HUES6 (cell line): ENCODE measurements at regions not wholly inside any gene's neighbourhood (a gene's known extent, or its start where the extent isn't known, plus 50 kb on each side); places are given as distances from the start of the nearest gene placed in this dataset.

Experiments
- H3K27ac ChIP-seq: 2 replicates; pipeline ENCODE4 v1.7.0; 2013; ENCODE audit warnings: low read depth, mild to moderate bottlenecking, low read length, inconsistent platforms
- H3K27me3 ChIP-seq: 2 replicates; pipeline ENCODE4 v1.6.1; 2013; ENCODE audit warnings: low read length; ENCODE audit not compliant: control insufficient read depth, insufficient read depth
- H3K36me3 ChIP-seq: 2 replicates; pipeline ENCODE4 v1.6.1; 2013; ENCODE audit warnings: low read length; ENCODE audit not compliant: control insufficient read depth, insufficient read depth
- H3K4me1 ChIP-seq: 2 replicates; pipeline ENCODE4 v1.6.1; 2013; ENCODE audit warnings: low read length; ENCODE audit not compliant: control insufficient read depth, insufficient read depth
- H3K4me3 ChIP-seq: 2 replicates; pipeline ENCODE4 v1.5.1; 2013; ENCODE audit warnings: low read depth, low read length
- H3K9ac ChIP-seq: one replicate; pipeline ENCODE4 v1.6.1; 2013; ENCODE audit warnings: mild to moderate bottlenecking, low read length
- H3K9me3 ChIP-seq: 2 replicates; pipeline ENCODE4 v1.6.1; 2013; ENCODE audit warnings: low read depth, low read length; ENCODE audit not compliant: control insufficient read depth, insufficient read depth

- H3K36me3 ChIP-seq: no peaks in the 10 kb centered on the region
- H3K4me3 ChIP-seq: no peak overlapping the region
- H3K4me1 ChIP-seq: 0 out of 2 replicates have a peak, but pooled peaks cover 4% of the 10 kb centered on the region
- H3K9ac ChIP-seq: no peak overlapping the region
- no peaks in the 10 kb centered on the region for H3K9me3 ChIP-seq
- H3K27ac ChIP-seq: no peak overlapping the region
- no peaks in the 10 kb centered on the region for H3K27me3 ChIP-seq
Observed at GRCh38 chr7:142345811-142346210, 88.0 kb upstream of the PRSS58 start.

GRCh38 chr7:142338633-142339501 is 81.0 kb upstream of the PRSS58 start:
- no peaks in the 10 kb centered on the region for H3K9me3 ChIP-seq
- no peaks in the 10 kb centered on the region for H3K36me3 ChIP-seq
- no peak overlapping the region for H3K27ac ChIP-seq
- no peak overlapping the region for H3K9ac ChIP-seq
- H3K27me3 ChIP-seq: no peaks in the 10 kb centered on the region
- no peak overlapping the region for H3K4me3 ChIP-seq
- peaks cover 5% of the 10 kb centered on the region for H3K4me1 ChIP-seq

GRCh38 chr7:142337054-142338001 is 79.5 kb upstream of the PRSS58 start:
- no peaks in the 10 kb centered on the region for H3K27me3 ChIP-seq
- H3K9ac ChIP-seq: no peak overlapping the region

GRCh38 chr7:142334806-142335205 is 76.9 kb upstream of the PRSS58 start:
- H3K9me3 ChIP-seq: no peaks in the 10 kb centered on the region
- no peak overlapping the region for H3K27ac ChIP-seq
- no peaks in the 10 kb centered on the region for H3K36me3 ChIP-seq
- peaks cover 4% of the 10 kb centered on the region; the same call in 1 of the 2 replicates for H3K27me3 ChIP-seq
- H3K4me1 ChIP-seq: peaks cover 5% of the 10 kb centered on the region
- no peak overlapping the region for H3K9ac ChIP-seq
- H3K4me3 ChIP-seq: no peak overlapping the region

More at GRCh38 chr7:142337054-142338001, 79.5 kb upstream of the PRSS58 start:
- H3K27ac ChIP-seq: no peak overlapping the region
- H3K4me1 ChIP-seq: peaks cover 5% of the 10 kb centered on the region
- H3K4me3 ChIP-seq: no peak overlapping the region
- H3K9me3 ChIP-seq: no peaks in the 10 kb centered on the region
- no peaks in the 10 kb centered on the region for H3K36me3 ChIP-seq

- Histone ChIP-seq H3K9ac (no peak overlapping the region), H3K36me3 (no peaks in the 10 kb centered on the region), H3K4me3 (no peak overlapping the region), H3K9me3 (no peaks in the 10 kb centered on the region), H3K27me3 (peaks cover 4% of the 10 kb centered on the region; the same call in 1 of the 2 replicates), H3K27ac (no peak overlapping the region), H3K4me1 (peaks cover 5% of the 10 kb centered on the region)
Observed at GRCh38 chr7:142334236-142334635, 76.4 kb upstream of the PRSS58 start.

- H3K27ac ChIP-seq: no peak overlapping the region
- H3K9me3 ChIP-seq: no peaks in the 10 kb centered on the region
- H3K27me3 ChIP-seq: peaks cover 4% of the 10 kb centered on the region; the same call in 1 of the 2 replicates
Observed at GRCh38 chr7:142332421-142332820, 74.6 kb upstream of the PRSS58 start.

GRCh38 chr7:142331941-142332340 is 74.1 kb upstream of the PRSS58 start:
- Histone ChIP-seq H3K9me3 (no peaks in the 10 kb centered on the region), H3K36me3 (no peaks in the 10 kb centered on the region), H3K27me3 (peaks cover 4% of the 10 kb centered on the region; the same call in 1 of the 2 replicates), H3K9ac (no peak overlapping the region), H3K4me1 (peaks cover 11% of the 10 kb centered on the region; the same call in 1 of the 2 replicates), H3K27ac (no peak overlapping the region), H3K4me3 (no peak overlapping the region)

More at GRCh38 chr7:142332421-142332820, 74.6 kb upstream of the PRSS58 start:
- no peak overlapping the region for H3K9ac ChIP-seq
- H3K4me3 ChIP-seq: no peak overlapping the region
- peaks cover 11% of the 10 kb centered on the region; the same call in 1 of the 2 replicates for H3K4me1 ChIP-seq
- H3K36me3 ChIP-seq: no peaks in the 10 kb centered on the region

GRCh38 chr7:142329062-142329790 is 71.4 kb upstream of the PRSS58 start:
- Histone ChIP-seq H3K27ac (no peak overlapping the region), H3K4me3 (no peak overlapping the region), H3K27me3 (peaks cover 4% of the 10 kb centered on the region; the same call in 1 of the 2 replicates), H3K9me3 (no peaks in the 10 kb centered on the region), H3K4me1 (peaks cover 11% of the 10 kb centered on the region; the same call in 1 of the 2 replicates), H3K9ac (no peak overlapping the region), H3K36me3 (no peaks in the 10 kb centered on the region)

GRCh38 chr7:142328551-142328950 is 70.7 kb upstream of the PRSS58 start:
- H3K36me3 ChIP-seq: no peaks in the 10 kb centered on the region
- H3K9ac ChIP-seq: no peak overlapping the region
- no peak overlapping the region for H3K4me3 ChIP-seq
- H3K27me3 ChIP-seq: peaks cover 4% of the 10 kb centered on the region; the same call in 1 of the 2 replicates
- H3K9me3 ChIP-seq: no peaks in the 10 kb centered on the region
- H3K4me1 ChIP-seq: peaks cover 16% of the 10 kb centered on the region
- H3K27ac ChIP-seq: no peak overlapping the region

GRCh38 chr7:142327628-142328405 is 70.0 kb upstream of the PRSS58 start:
- Histone ChIP-seq H3K4me3 (no peak overlapping the region), H3K9ac (no peak overlapping the region), H3K27ac (no peak overlapping the region), H3K4me1 (peaks cover 18% of the 10 kb centered on the region), H3K27me3 (peaks cover 4% of the 10 kb centered on the region; the same call in 1 of the 2 replicates), H3K9me3 (no peaks in the 10 kb centered on the region), H3K36me3 (no peaks in the 10 kb centered on the region)
